Tongue (tissue), 1 donor: ENCODE measurements at regions not wholly inside any gene's neighbourhood (a gene's known extent, or its start where the extent isn't known, plus 50 kb on each side); places are given as distances from the start of the nearest gene placed in this dataset.
A peak's percentile ranks its signal among the peaks of the same experiment; 100 is the strongest.
"Not testable (repeated sequence)": the region's sequence is repeated elsewhere in the genome, so short reads cannot be mapped to it uniquely, and the experiment has no call there.

Source experiments
- DNase-seq: peaks from one replicate; pipeline ENCODE4 v3.0.0-alpha.2; 2015

DNA sequence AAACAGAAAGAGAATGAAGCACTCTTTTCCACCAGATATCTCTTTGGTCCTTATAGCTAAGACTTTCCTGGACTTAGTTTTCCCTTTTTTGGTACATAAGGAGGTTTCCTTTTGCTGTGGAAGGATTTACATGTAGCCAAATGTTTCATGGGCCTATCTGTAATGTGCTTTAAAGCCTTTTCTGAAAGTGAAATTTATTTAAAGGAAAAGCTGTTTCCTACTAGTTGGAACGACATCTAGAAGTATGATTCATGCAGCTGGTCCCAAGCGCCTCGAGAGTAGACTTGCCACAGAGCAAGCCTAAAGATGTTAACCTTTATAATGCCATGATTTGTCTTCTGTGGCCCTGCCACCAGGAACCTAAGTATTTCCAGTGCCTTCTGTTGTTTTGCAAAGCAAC is 390.3 kb downstream of the DLEU7 start:
- no peak for DNase-seq

DNA sequence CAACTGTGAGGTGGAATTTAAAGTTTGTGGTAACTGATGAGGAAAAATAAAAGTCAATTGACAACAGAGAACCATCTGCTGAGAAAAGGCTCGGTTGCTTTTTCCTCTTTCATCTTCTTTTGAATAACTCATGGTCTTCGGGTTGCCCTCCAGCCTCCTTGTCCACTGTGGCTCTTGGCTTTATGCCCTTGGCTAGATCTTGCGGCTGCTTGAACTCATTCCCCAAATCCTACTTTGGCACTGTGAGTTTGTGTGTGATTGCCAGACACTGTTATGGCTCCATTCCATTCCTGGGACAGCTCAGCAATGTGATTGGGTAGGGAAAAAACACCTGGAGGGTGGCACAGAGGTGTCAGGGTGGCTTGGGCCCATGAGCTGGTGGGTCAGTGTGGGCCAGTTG is 387.4 kb downstream of the DLEU7 start:
- DNase-seq: no peak

DNA sequence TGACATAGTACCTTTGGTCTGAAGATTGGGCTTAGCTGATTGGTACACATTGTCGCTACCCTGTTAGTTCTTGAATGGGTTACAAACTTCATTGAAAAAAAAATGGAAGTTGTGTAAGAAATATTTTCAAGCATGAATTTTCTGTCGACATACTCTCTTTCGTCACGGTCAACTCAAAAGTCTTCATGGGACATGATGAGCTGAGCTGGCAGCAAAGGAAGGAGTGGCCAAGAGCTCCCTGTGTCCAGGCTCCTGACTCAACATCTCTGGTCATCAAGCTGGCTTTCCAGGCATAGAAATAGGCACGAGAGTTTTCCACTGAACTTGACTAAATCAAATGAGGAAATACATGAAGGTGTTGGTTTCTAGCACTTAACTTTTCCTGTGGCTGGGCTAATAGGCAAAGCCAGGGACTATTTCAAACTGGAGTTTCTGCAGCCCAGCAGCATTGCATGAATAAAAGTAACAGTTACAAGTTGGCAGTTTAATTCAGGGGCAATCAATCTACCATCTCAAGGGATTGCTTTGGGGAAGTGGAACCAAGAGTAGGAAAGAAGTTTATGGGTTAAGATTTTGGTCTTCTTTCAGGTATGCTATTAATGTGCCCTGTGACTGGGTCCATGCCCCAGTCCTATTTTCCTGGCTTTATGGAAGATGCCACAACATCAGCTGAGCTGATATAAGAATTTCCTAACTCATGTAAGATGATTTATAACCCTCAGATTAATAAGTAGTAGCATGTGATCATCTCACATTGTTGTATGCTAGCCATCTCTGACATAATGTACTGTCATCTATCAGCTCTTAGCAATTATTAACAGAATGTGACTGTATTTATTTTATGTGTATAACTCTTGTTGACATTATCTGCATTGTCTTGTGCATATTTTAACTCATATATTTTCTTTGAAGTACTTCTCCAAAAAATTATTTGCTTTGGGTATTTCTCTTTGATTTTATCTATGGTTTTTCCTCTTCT is 385.8 kb downstream of the DLEU7 start:
- DNase-seq: no peak

DNA sequence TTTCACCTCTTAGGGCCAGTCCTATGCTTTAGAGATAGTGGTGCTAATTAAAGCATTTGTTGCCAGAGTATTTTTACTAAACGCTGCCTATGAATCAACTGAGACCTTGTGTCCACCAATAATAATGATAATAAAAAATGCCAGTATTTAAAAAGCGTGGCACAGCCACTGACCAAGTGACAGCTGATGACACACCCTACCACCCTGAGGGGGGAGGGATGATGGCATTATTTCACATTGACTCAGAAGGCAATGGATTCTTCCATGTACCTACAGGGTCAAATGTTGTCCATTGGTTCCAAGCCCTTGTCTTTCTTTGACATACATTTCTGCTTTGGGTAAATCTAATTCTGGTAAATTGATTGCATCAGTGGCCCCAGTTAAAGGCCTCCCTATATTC is 384.4 kb downstream of the DLEU7 start:
- no peak for DNase-seq

DNA sequence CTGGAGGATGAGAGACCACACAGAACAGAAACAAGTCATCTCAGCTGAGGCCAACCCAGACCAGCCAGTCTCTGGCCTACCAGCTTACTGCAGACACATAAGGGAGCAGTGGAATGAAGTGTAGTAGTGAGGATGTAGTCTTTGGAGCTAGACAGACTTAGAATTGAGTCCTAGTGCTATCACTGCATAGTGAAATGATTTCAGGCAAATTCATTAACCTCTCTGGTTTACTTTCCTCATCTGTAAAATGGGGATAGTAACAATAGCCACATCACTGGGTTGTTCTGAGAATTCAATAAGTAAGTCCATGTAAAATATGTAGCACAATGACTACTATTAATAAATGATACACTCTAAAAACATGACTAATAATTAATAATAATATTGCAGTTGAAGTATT is 383.8 kb downstream of the DLEU7 start:
- no peak for DNase-seq

DNA sequence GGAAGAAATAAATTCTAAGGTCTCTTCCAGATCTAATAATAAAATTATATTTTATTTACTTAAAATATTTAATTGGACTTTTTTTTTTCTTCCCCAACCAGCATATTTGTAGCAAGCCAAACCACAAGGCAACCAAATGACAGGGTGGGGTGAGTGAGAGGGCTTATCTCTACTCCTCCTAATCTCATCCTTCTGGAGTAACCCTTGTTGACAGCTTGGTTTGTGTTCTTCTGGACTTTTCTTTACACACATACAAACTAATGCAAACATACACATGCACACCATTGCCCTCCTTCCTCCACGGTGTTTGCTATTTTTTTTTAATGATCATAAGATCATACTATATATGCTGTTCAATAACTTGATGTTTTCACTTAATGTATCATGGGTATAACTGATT is 383.1 kb downstream of the DLEU7 start:
- DNase-seq: no peak

DNA sequence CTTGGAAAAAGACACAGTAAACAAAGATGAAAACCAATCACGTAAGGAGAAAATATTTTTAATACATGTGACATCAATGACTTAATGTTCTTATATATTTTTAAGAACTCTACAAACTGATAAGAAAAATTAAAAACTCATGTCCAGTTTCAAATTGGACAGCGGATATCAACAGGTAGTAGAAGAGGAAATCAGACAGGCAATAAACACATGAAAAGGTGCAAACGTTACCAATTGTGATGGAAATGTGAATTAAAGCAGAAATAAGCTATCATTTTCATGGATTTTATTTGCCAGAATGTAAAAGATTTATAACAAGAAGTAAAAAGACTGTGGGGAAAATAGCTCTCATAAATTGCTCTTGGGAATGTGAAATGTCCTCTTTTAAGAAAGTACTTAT is 382.3 kb downstream of the DLEU7 start:
- DNase-seq: no peak

DNA sequence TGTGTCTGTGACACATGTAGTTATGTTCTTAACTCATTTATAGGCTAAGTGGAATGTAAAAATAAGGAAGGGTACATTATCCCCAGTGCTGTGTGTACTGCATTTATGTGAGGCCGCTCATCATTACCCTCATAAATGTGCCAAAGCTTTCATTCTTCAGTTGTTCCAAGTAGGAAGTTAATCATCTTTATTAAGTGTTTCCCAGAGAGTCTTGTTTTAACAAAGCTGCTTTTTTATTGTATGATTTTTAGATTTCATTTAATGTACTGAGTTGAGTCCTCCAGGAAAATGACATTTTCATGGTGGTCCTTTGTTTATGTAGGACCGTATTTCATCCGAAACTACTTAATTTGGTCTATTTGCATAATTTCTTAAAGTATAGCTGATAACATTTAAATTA is 379.8 kb downstream of the DLEU7 start:
- DNase-seq: no peak

DNA sequence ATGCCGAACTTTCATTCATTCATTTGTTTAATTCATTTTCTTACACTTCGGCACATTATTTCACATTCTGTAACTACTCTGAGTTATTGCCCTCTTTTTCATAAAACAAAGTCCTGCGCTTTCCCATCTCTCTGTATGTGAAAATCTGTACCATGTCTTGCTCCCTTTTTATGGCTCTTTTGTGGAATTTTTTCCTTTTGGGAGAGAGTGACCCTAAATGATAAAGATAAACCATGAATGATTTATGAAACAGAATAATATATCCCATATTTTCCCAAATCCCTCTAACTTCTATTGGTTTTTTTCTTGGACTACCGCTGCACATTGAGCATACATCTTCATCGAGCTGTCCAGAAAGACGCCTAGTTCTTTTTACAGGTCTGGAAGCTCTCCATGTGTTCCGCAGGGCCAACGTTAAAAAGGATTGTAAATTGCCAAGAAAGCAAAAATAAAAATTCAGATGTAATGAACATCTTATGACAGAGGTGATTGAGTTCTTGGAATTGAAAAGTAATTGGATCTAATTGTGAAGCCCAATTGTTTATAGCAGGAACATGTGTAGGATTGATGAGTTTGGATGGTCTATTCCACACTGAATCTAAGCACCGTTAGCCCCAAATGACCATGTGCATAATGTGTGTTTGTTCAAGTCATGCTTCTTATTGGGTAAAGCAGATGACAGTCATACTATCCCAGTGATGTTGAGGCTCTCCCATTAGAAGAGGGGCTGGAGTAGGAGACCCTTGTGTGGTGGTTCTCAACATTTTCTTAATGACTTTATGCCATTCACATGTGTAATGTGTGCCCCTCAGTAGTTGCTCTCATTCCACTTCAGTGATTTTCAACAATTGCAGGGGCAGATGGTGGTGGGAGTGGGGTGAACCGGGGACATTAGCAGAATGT is 378.9 kb downstream of the DLEU7 start:
- DNase-seq: peak; percentile 26

DNA sequence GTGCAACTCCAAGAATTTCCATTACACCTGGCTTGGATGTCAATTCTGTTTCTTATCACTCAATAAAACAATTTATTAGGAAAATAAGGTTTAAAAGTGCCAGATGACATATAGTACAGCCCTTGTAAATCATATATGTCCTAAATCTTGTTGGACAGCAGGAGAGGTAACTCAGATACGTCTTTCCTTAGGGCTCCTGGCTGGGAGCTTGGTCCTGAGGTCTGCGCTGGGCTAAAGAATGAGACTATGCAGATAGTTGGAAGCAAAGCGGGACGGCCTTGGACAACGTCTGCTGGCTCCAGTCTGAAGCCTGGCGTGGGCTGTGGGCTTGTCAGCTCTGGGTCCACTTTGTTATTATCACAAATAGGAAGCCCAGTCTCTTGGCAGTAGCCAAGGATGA is 377.0 kb downstream of the DLEU7 start:
- DNase-seq: peak; percentile 51

DNA sequence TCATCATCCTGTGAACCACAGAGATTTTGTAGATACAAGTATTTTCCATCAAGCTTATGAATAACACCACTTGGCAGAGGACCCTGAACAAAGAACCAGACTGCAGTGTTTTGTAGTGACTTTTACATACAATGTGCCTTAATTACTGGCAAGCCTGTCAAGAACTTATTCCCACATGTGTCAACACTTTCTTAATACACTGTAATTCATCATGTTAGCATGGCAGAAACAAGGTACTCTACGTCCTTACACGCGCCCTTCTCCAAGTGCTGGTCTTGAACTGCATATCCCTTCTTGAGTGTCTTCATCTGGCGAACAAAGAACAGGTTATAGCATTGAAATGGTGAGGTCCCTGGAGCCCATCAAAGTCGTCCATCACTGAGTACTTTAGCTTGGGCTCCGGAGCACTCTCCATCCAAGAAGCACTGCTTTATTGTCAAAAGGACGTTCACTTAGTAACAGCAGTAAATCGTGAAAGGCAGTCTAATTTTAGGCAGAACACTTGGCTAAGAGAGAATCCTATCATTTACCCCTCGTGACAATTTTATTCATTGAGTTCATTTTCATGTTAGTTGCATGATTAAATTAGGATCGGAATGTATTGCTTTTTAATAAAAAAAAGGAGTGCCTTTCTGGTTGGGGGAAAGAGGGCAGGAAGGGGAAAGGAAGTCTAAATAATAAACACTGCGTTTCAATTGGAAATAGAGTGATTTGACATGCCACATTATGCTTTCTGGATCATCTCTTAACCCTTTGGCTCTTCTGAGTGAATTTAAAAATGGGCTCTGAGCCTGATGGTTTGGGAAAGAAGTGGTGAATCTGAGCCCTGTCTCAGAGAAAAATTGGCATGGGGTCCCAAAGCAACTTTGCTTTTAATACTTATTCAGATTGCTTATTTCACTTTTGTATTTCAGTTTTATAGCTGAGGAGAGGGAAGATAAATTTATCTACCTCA is 376.1 kb downstream of the DLEU7 start:
- DNase-seq: peak; percentile 72

DNA sequence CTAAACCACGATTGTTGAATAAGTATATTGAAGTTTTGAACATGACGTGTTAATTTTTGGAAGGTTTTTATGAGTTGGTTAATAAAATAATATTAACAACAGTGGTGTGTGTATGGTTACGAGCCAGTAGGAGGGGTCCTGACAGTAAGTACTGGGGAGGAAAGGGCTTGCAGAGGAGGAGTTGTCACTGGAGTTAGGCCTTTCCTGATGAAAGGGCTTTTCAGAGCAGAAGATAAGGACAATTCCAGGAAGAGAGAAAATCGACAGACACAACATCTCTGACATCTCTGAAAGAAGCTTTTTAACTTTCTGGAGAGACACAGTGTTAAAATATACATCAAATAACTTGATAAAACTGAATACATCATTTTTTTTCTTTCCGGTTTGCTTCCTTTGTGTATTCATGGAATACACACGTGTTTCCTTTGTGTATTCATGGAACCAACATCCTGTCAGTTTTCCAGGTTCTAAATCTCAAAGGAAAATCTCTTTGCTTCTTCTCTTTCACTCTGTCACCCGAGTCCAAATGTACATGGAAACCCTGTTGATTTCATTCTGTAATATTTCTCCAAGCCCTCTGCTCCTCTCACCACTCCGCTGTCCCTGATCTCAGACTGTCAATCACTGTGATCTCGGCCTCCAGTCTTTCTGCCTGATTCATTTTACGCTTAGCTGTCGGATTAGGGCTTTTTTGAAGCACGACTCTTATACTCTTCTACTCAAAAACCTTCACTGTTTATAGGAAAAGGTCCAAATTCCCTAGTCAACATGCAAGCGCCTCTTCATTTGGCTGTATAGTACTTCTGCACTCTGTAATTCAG is 374.4 kb downstream of the DLEU7 start:
- no peak for DNase-seq

DNA sequence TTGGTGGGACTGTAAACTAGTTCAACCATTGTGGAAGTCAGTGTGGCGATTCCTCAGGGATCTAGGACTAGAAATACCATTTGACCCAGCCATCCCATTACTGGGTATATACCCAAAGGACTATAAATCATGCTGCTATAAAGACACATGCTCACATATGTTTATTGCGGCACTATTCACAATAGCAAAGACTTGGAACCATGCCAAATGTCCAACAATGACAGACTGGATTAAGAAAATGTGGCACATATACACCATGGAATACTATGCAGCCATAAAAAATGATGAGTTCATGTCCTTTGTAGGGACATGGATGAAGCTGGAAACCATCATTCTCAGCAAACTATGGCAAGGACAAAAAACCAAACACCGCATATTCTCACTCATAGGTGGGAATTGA is 370.4 kb downstream of the DLEU7 start:
- DNase-seq: not testable (repeated sequence)

DNA sequence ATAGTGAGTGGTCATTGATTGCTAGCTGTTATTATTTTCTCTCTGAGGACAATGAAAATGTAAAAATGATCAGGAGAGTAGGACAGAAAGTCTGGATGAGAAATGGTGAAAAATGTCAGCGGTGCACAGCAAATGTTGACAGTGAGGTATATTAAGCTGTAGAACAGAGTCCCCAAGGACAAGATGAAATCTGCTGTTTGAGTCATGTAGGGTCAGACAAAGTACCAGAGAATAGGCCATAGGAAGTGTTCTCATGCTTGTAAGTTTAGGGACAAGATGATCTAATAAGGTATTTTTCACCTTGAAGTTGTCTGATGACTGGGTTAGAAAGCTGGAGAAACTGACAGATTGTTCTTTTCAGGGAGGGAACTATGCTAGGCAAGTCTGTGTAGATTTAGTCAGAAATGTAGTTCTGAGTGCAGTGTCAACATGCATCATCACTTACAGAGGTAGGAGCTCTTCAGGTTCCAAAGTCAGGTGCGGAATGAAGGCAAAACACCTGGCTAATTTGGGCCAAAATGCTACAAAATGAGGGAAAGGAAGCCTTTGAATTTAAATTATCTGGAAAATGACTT is 369.3 kb downstream of the DLEU7 start:
- DNase-seq: no peak

DNA sequence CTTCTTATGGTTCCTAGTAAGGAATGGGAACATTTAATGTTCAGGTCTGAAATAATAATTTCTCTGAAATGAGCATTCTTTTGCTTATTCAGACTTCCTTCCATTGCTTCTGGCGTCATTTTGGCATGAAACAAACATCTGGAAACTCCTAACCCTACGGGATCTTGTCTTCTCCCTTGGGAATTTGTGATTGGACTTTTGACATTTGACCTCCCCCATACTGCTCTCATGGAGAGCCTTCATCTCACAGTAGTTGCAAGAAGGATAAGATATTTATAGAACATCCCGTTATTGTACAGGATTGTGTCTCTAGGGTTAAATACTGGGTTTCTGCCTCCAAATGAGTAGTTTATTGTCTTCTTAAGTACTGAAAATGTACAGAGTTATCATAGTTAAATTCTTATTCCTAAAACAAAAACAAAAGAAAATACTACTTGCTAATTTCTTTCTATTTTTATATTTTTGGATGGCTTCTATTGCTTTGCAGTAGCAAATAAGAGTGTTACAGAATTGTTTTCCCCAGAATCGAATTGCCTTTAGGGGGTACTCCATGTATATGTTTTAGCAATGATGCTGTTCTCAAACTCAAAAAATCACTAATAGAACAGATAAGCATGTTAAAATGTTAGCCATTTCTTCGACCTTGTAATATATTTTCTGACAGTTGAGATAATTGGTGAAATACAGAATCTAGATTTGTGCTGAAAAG is 366.8 kb downstream of the DLEU7 start:
- no peak for DNase-seq

DNA sequence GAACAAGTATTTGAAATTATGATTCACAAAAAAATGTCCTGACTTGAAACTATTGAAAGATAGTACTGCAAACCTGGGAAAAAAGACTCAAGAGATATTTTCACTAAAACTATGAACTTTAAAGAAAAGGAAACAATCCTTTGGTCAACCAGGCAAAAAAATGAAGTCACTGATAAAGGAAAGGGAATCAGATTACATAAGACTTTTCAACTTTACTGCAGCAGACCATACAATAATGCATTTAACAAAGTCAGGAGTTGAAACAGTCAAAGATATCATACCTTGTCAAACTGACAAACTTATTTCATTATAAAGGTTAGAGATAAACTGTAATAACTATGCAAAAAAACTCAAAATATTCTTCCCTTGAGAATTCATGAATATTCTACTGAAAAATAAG is 361.6 kb downstream of the DLEU7 start:
- DNase-seq: no peak

DNA sequence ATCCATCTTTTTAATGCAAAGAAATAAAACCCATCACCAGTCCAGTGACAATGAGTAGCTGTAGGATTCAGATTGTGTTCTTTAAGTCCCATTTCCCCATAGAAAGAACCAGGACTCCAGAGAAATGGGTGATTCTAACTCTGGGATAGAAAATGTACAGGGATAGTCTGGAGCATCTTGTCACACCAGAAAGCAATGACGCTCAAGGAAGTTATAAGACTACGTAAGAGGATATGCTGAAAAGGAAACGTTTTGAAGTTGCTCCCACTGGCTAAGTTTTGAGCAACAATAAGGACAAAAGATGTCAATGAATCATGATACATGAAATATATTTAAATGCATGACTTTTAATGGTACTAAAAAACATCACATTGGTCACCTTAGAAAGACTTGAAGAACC is 360.1 kb downstream of the DLEU7 start:
- DNase-seq: no peak

DNA sequence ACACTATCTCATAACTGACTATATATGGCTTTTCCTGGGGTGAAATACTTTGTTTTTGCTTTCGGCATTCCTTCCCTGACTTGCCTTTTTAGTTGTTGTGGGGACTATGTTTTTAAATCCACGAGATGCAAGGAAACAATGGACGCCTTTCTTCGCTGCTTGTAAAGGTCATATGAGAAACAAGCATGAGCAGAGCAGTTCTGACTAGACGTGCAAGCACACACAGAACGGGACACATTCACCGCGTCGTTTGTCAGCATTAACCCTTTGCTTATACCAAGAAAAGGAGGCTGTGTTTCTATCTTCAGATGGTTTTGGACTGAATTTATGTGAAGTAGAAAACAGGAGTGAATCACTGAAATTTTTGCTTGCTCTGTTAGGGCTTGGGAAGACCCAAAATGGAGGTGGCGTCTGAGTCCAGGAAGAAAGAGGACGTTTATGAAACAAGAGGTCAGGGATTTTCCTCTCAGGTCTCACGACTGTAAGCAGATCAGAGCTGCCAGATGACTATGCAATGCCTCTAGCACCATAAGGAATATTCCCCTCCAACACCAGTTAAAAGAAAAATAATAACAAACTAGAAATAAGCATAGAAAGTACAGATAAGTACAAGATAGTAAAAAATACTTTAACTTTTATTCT is 358.9 kb downstream of the DLEU7 start:
- DNase-seq: peak; percentile 15
